Brain microvascular endothelial cell (primary cell): ENCODE measurements at regions not wholly inside any gene's neighbourhood (a gene's known extent, or its start where the extent isn't known, plus 50 kb on each side); places are given as distances from the start of the nearest gene placed in this dataset.
A peak's percentile ranks its signal among the peaks of the same experiment; 100 is the strongest.

ENCODE experiments used
- DNase-seq: peaks from one replicate; pipeline ENCODE4 v3.0.0-alpha.2; 2020
- H3K27ac ChIP-seq: fragments of 250-450 bp; sonication (Bioruptor Pico); 2 replicates; pipeline ENCODE4 v1.5.1; 2020; ENCODE audit warnings: mild to moderate bottlenecking, moderate library complexity
- H3K27me3 ChIP-seq: fragments of 250-450 bp; sonication (Bioruptor Pico); replicated peaks from 2 replicates; pipeline ENCODE4 v1.5.1; 2020; ENCODE audit warnings: mild to moderate bottlenecking
- H3K36me3 ChIP-seq: fragments of 250-450 bp; sonication (Bioruptor Pico); replicated peaks from 2 replicates; pipeline ENCODE4 v1.5.1; 2020; ENCODE audit warnings: mild to moderate bottlenecking
- H3K4me3 ChIP-seq: 2 replicates; pipeline ENCODE4 v1.5.1; 2011; ENCODE audit warnings: low read depth, mild to moderate bottlenecking, control low read depth, low read length, moderate library complexity
- in situ Hi-C: cut with HindIII; loops from 2 replicates; pipeline ENCODE4 v1.10.0; 2017; ENCODE audit warnings: low sequenced_read_pairs, low pct_ligation_motif_present
- TF ChIP-seq, protein P1 (sequence below): IDR thresholded peaks from 2 replicates; pipeline ENCODE4 v1.5.1; 2011; ENCODE audit warnings: low read depth, mild to moderate bottlenecking, moderate library complexity, low read length, control low read depth, inconsistent platforms; ENCODE audit errors: missing control alignments

GRCh38 chr17:34182036-34182803 is 72.9 kb upstream of the CCL2 start:
- DNase-seq, result no peak
- in situ Hi-C loops, result loop anchor here (25.0 kb wide), 1 partner anchor 180 kb away; the partner anchor contains the start of genes CCL1 and CCL13
- TF ChIP-seq, protein P1, sequence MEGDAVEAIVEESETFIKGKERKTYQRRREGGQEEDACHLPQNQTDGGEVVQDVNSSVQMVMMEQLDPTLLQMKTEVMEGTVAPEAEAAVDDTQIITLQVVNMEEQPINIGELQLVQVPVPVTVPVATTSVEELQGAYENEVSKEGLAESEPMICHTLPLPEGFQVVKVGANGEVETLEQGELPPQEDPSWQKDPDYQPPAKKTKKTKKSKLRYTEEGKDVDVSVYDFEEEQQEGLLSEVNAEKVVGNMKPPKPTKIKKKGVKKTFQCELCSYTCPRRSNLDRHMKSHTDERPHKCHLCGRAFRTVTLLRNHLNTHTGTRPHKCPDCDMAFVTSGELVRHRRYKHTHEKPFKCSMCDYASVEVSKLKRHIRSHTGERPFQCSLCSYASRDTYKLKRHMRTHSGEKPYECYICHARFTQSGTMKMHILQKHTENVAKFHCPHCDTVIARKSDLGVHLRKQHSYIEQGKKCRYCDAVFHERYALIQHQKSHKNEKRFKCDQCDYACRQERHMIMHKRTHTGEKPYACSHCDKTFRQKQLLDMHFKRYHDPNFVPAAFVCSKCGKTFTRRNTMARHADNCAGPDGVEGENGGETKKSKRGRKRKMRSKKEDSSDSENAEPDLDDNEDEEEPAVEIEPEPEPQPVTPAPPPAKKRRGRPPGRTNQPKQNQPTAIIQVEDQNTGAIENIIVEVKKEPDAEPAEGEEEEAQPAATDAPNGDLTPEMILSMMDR, result no peak
- no peaks in the 10 kb centered on the region for H3K27me3 ChIP-seq
- no peak overlapping the region for H3K27ac ChIP-seq
- H3K36me3 ChIP-seq, result no peaks in the 10 kb centered on the region
- no peak overlapping the region for H3K4me3 ChIP-seq

GRCh38 chr17:34195987-34196386 is 59.1 kb upstream of the CCL2 start:
- TF ChIP-seq, protein P1, result no peak
- in situ Hi-C loops, result loop anchor here (25.0 kb wide), 1 partner anchor 166 kb away; the partner anchor contains the start of genes CCL1 and CCL13
- no peak for DNase-seq
- no peaks in the 10 kb centered on the region for H3K36me3 ChIP-seq
- H3K27me3 ChIP-seq, result no peaks in the 10 kb centered on the region
- no peak overlapping the region for H3K27ac ChIP-seq
- H3K4me3 ChIP-seq, result no peak overlapping the region

DNA sequence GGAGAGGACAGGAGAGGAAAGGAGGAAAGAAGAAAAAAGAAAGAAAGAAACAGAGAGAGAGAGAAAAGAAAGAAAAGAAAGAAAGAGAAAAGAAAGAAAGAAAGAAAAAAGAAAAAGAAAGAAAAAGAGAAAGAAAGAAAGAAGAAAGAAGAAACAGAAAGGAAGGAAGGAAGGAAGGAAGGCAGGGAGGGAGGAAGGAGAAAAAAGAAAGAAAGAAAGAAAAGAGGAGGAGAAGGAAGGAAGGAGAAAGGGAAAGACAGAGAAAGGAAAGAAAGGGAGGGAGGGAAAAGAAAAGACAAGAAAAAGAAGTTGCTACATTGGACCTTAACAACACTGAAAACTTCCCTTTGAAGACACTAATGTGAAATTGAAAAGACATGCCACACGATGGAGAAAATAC is 56.6 kb upstream of the CCL2 start:
- in situ Hi-C loops, result loop anchor here (25.0 kb wide), 1 partner anchor 164 kb away; the partner anchor contains the start of genes CCL1 and CCL13
- TF ChIP-seq, protein P1, result no peak

GRCh38 chr17:34199454-34199853 is 55.6 kb upstream of the CCL2 start:
- DNase-seq, result no peak
- H3K27ac ChIP-seq, result no peak overlapping the region
- no peaks in the 10 kb centered on the region for H3K27me3 ChIP-seq
- no peak overlapping the region for H3K4me3 ChIP-seq
- in situ Hi-C loops, result loop anchor here (25.0 kb wide), 1 partner anchor 163 kb away; the partner anchor contains the start of genes CCL1 and CCL13
- TF ChIP-seq, protein P1, result no peak
- H3K36me3 ChIP-seq, result no peaks in the 10 kb centered on the region

More for the DNA sequence above, 56.6 kb upstream of the CCL2 start:
- Histone ChIP-seq H3K36me3 (no peaks in the 10 kb centered on the region), H3K27ac (no peak overlapping the region), H3K27me3 (no peaks in the 10 kb centered on the region), H3K4me3 (no peak overlapping the region)
- no peak for DNase-seq

- no peaks in the 10 kb centered on the region for H3K36me3 ChIP-seq
- TF ChIP-seq, protein P1, result peak; percentile 100
- DNase-seq, result peak; percentile 80
- in situ Hi-C loops, result loop anchor here (25.0 kb wide), 1 partner anchor 162 kb away; the partner anchor contains the start of genes CCL1 and CCL13
- H3K27ac ChIP-seq, result no peak overlapping the region
- H3K4me3 ChIP-seq, result no peak overlapping the region
- no peaks in the 10 kb centered on the region for H3K27me3 ChIP-seq
These were observed 55.1 kb upstream of the CCL2 start for GRCh38 chr17:34199932-34200534.
